Testis (tissue), 2 donors: ENCODE measurements at regions not wholly inside any gene's neighbourhood (a gene's known extent, or its start where the extent isn't known, plus 50 kb on each side); places are given as distances from the start of the nearest gene placed in this dataset.

Source experiments
- DNase-seq: peaks from one replicate; pipeline ENCODE4 v3.0.0-alpha.2; 2019
- H3K27ac ChIP-seq, 2 donors: fragments of 200-600 bp; sonication (generic); one replicate each; pipeline ENCODE4 v1.5.1; 2019
- H3K27me3 ChIP-seq: fragments of 200-600 bp; sonication (generic); one replicate; pipeline ENCODE4 v1.5.1; 2019
- H3K36me3 ChIP-seq: fragments of 200-600 bp; sonication (generic); one replicate; pipeline ENCODE4 v1.5.1; 2017; ENCODE audit warnings: low read depth; ENCODE audit errors: missing control alignments
- H3K4me1 ChIP-seq: fragments of 200-600 bp; sonication (generic); one replicate; pipeline ENCODE4 v1.5.1; 2019
- H3K4me3 ChIP-seq, 2 donors: fragments of 200-600 bp; sonication (generic); one replicate each; pipeline ENCODE4 v1.5.1; 2017 to 2019
- H3K9me3 ChIP-seq: fragments of 200-600 bp; sonication (generic); one replicate; pipeline ENCODE4 v1.5.1; 2017
- CTCF ChIP-seq, 3 experiments: fragments of 450-650 bp in 2 of 3; fragments of 200-600 bp in 1 of 3; sonication (generic) in 1 of 3; IDR thresholded peaks; one replicate each; pipeline ENCODE4 v1.5.1; 2016 to 2019; ENCODE audit warnings: antibody characterized with exemption in 3 of 3, mild to moderate bottlenecking in 2 of 3, moderate library complexity in 1 of 3
- POLR2A ChIP-seq: fragments of 450-650 bp; IDR thresholded peaks from one replicate; pipeline ENCODE4 v1.6.1; 2017; ENCODE audit warnings: antibody characterized with exemption, mild to moderate bottlenecking, moderate library complexity
- WGBS, 2 donors: methylation state at CpG; one replicate each; pipeline ENCODE4 v1.1.5; 2018; 5-methylcytosine and 5-hydroxymethylcytosine counted together
- intact Hi-C: fragments of 100-400 bp; cut with DNase I; formaldehyde crosslinking; loops from one replicate; pipeline ENCODE4 v1.15.1; 2023; ENCODE audit warnings: low total_unique reads

- 83 to 91% methylated on average over 7 of the region's 7 CpGs for WGBS, 2 donors
- no peak overlapping the region for H3K4me3 ChIP-seq
- no peak for DNase-seq
- no peaks in the 10 kb centered on the region for H3K27me3 ChIP-seq
- no peaks in the 10 kb centered on the region for H3K4me1 ChIP-seq
- no peak for TF ChIP-seq CTCF (IDR thresholded peaks at IDR 0.05)
- no peak for TF ChIP-seq POLR2A
- no peaks in the 10 kb centered on the region for H3K9me3 ChIP-seq
- intact Hi-C loops: no loop called here
- H3K36me3 ChIP-seq: no peaks in the 10 kb centered on the region
- H3K27ac ChIP-seq: no peak overlapping the region
These were observed 335.5 kb upstream of the NOX3 start for GRCh38 chr6:155791186-155791585.

- H3K9me3 ChIP-seq: no peaks in the 10 kb centered on the region
- no peak overlapping the region for H3K27ac ChIP-seq
- DNase-seq: no peak
- TF ChIP-seq POLR2A (no peak), CTCF (IDR thresholded peaks at IDR 0.05) (no peak)
- WGBS, 2 donors: 99 to 100% methylated on average over 5 of the region's 5 CpGs
- no peak overlapping the region for H3K4me3 ChIP-seq
- no peaks in the 10 kb centered on the region for H3K27me3 ChIP-seq
- no peaks in the 10 kb centered on the region for H3K36me3 ChIP-seq
- intact Hi-C loops: no loop called here
- H3K4me1 ChIP-seq: no peaks in the 10 kb centered on the region
These were observed 331.5 kb upstream of the NOX3 start for GRCh38 chr6:155787168-155787567.

GRCh38 chr6:155786528-155786927, 330.9 kb upstream of the NOX3 start:
- Histone ChIP-seq H3K27me3 (no peaks in the 10 kb centered on the region), H3K4me1 (no peaks in the 10 kb centered on the region), H3K27ac (no peak overlapping the region), H3K4me3 (no peak overlapping the region), H3K36me3 (no peaks in the 10 kb centered on the region), H3K9me3 (no peaks in the 10 kb centered on the region)
- WGBS, 2 donors: 95 to 97% methylated on average over 1 of the region's 1 CpG
- DNase-seq: no peak
- no peak for TF ChIP-seq POLR2A
- no peak for TF ChIP-seq CTCF (IDR thresholded peaks at IDR 0.05)
- intact Hi-C loops: no loop called here

GRCh38 chr6:155782739-155783459, 327.3 kb upstream of the NOX3 start:
- Histone ChIP-seq H3K27ac (no peak overlapping the region), H3K27me3 (no peaks in the 10 kb centered on the region), H3K4me3 (no peak overlapping the region), H3K9me3 (no peaks in the 10 kb centered on the region), H3K36me3 (no peaks in the 10 kb centered on the region), H3K4me1 (no peaks in the 10 kb centered on the region)
- intact Hi-C loops: no loop called here
- no peak for DNase-seq
- WGBS, 2 donors: 81% methylated on average over 9 of the region's 9 CpGs
- TF ChIP-seq POLR2A (no peak), CTCF (IDR thresholded peaks at IDR 0.05) (no peak)

- no peaks in the 10 kb centered on the region for H3K9me3 ChIP-seq
- TF ChIP-seq CTCF (IDR thresholded peaks at IDR 0.05) (no peak), POLR2A (no peak)
- H3K4me3 ChIP-seq: no peak overlapping the region
- H3K27ac ChIP-seq: no peak overlapping the region
- H3K4me1 ChIP-seq: no peaks in the 10 kb centered on the region
- no peaks in the 10 kb centered on the region for H3K36me3 ChIP-seq
- no peak for DNase-seq
- intact Hi-C loops: no loop called here
- no peaks in the 10 kb centered on the region for H3K27me3 ChIP-seq
These were observed 326.7 kb upstream of the NOX3 start for GRCh38 chr6:155782320-155782731.
